Stomach (tissue), 8 donors: ENCODE measurements at regions not wholly inside any gene's neighbourhood (a gene's known extent, or its start where the extent isn't known, plus 50 kb on each side); places are given as distances from the start of the nearest gene placed in this dataset.

Experiments
- DNase-seq, 2 donors: peaks; one replicate each; pipeline versions ENCODE4 v3.0.0 to v3.0.0-alpha.2; 2013 to 2019
- H3K27ac ChIP-seq, 5 donors: fragments of 200-600 bp in 4 of 5; sonication (generic) in 4 of 5; one replicate each; pipeline ENCODE4 v1.5.1; 2013 to 2019; ENCODE audit warnings: mild to moderate bottlenecking in 1 of 5, moderate library complexity in 1 of 5
- H3K27me3 ChIP-seq, 3 donors: fragments of 200-600 bp; sonication (generic); one replicate each; pipeline ENCODE4 v1.5.1; 2017 to 2019; ENCODE audit warnings: mixed run types in 1 of 3
- H3K36me3 ChIP-seq, 4 donors: fragments of 200-600 bp; sonication (generic); 1 replicate in 3 of 4; 2 replicates in 1 of 4; pipeline ENCODE4 v1.5.1; 2016 to 2019
- H3K4me1 ChIP-seq, 4 donors: fragments of 200-600 bp; sonication (generic); one replicate each; pipeline ENCODE4 v1.5.1; 2016 to 2019
- H3K4me3 ChIP-seq, 4 donors: fragments of 200-600 bp; sonication (generic) in 3 of 4; one replicate each; pipeline ENCODE4 v1.5.1; 2016 to 2019; ENCODE audit warnings: mild to moderate bottlenecking in 1 of 4
- H3K9me3 ChIP-seq, 4 donors: fragments of 200-600 bp; sonication (generic); one replicate each; pipeline ENCODE4 v1.5.1; 2016 to 2019
- EP300 ChIP-seq: sonication (generic); formaldehyde crosslinking; IDR thresholded peaks from one replicate; pipeline ENCODE4 v1.6.1; 2017; ENCODE audit warnings: antibody characterized with exemption
- POLR2A ChIP-seq, 4 donors: fragments of 450-650 bp; IDR thresholded peaks; one replicate each; pipeline ENCODE4 v1.6.1; 2016; ENCODE audit warnings: antibody characterized with exemption in 4 of 4, control low read depth in 2 of 4, mild to moderate bottlenecking in 1 of 4, moderate library complexity in 1 of 4
- POLR2AphosphoS5 ChIP-seq, 3 donors: sonication (generic); formaldehyde crosslinking; IDR thresholded peaks; one replicate each; pipeline ENCODE4 v1.6.1; 2016; ENCODE audit warnings: antibody characterized with exemption in 3 of 3
- WGBS, 5 donors: extraction: QIAGEN DNeasy Blood & Tissue Kit in 3 of 5; methylation state at CpG; one replicate each; pipeline versions ENCODE4 v1.1.5 to v1.1.7; 2013 to 2018; 5-methylcytosine and 5-hydroxymethylcytosine counted together
- intact Hi-C: fragments of 100-400 bp; cut with DNase I; formaldehyde crosslinking; loops from one replicate; pipeline ENCODE4 v1.15.1; 2023; ENCODE audit warnings: low total_unique reads
- TF ChIP-seq, protein P1 (sequence below), 7 experiments: fragments of 450-650 bp in 4 of 7; fragments of 200-600 bp in 3 of 7; sonication (generic) in 3 of 7; IDR thresholded peaks; one replicate each; pipeline ENCODE4 v1.5.1; 2016 to 2019; ENCODE audit warnings: antibody characterized with exemption in 7 of 7, control low read depth in 2 of 7, mild to moderate bottlenecking in 1 of 7
- donor health status: healthy with polysubstance abuse.
- donor health status: Bipolar disorder and iron deficiency.
- donor health status: healthy.

DNA sequence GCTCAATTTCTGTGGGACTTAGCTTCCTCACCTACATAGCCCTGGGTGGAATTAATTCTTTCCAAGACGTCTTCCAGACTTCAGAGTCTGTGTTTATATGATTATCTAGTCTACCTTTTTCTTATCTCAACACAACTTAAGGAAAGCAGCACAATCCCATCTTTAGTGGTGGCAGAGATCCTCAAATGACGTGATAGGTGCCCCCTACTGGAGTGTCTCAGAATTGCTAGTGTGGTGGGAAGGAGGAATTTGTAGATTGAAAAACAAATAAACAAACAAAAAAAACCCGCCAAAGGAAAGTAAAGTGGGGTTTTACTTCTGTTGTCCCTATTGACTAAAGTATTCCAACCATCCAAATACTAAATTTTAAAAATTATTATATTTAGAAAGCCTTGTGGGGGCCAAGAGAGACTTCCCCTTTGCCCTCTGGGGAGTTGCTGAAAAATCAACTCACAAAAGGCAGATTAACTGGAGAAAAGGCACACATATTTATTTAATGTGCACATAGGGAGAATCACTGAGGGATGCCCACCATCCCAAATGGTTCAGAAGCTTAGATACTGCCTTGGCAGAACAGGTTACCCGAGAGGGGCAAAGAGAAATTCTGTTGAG is 283.3 kb downstream of the TMEM167A start:
- intact Hi-C loops = no loop called here
- 33 to 60% (median 42%) methylated on average over 4 of the region's 4 CpGs for WGBS, 5 donors
- Histone ChIP-seq H3K27ac (no peak overlapping the region), H3K4me1 (no peaks in the 10 kb centered on the region), H3K36me3 (no peaks in the 10 kb centered on the region), H3K4me3 (no peak overlapping the region), H3K27me3 (no peaks in the 10 kb centered on the region), H3K9me3 (peaks cover 0 to 9% (median 0%) of the 10 kb centered on the region in 4 donors)
- TF ChIP-seq EP300 (no peak), POLR2A (IDR thresholded peaks at IDR 0.05) (no peak), POLR2AphosphoS5 (IDR thresholded peaks at IDR 0.05) (no peak)
- TF ChIP-seq, protein P1, sequence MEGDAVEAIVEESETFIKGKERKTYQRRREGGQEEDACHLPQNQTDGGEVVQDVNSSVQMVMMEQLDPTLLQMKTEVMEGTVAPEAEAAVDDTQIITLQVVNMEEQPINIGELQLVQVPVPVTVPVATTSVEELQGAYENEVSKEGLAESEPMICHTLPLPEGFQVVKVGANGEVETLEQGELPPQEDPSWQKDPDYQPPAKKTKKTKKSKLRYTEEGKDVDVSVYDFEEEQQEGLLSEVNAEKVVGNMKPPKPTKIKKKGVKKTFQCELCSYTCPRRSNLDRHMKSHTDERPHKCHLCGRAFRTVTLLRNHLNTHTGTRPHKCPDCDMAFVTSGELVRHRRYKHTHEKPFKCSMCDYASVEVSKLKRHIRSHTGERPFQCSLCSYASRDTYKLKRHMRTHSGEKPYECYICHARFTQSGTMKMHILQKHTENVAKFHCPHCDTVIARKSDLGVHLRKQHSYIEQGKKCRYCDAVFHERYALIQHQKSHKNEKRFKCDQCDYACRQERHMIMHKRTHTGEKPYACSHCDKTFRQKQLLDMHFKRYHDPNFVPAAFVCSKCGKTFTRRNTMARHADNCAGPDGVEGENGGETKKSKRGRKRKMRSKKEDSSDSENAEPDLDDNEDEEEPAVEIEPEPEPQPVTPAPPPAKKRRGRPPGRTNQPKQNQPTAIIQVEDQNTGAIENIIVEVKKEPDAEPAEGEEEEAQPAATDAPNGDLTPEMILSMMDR (IDR thresholded peaks at IDR 0.05) = peak in 5 of 7 experiments; percentile 14 to 60 (median 53)
- peak in 1 of 2 donors; percentile 29 for DNase-seq

DNA sequence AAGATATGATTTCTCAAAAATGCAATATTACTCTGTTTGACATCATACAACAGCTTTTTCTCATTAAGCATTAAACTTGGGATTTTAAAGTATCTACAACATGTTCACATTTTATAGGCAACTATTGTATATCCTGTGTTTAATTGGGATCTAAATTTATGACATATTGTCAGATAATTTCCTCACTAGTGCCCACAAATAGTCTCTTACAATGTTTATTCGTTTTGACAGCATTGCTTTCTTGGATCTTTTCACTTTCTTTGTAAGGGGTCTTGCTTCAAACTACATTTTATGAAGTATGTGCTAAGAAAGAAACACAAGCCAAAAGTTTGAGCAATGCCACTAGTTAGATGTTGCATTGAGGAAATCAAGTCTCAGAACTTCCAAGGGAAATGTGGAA is 285.1 kb downstream of the TMEM167A start:
- Histone ChIP-seq H3K9me3 (peaks cover 0 to 9% (median 0%) of the 10 kb centered on the region in 4 donors), H3K27ac (no peak overlapping the region), H3K4me1 (no peaks in the 10 kb centered on the region), H3K27me3 (no peaks in the 10 kb centered on the region), H3K4me3 (no peak overlapping the region), H3K36me3 (no peaks in the 10 kb centered on the region)
- intact Hi-C loops = no loop called here
- no peak for TF ChIP-seq POLR2A (IDR thresholded peaks at IDR 0.05)
- no peak for TF ChIP-seq EP300
- TF ChIP-seq, protein P1 (IDR thresholded peaks at IDR 0.05) = no peak
- no peak for TF ChIP-seq POLR2AphosphoS5 (IDR thresholded peaks at IDR 0.05)
- WGBS, 5 donors = 58 to 71% (median 67%) methylated on average over 1 of the region's 1 CpG
- no peak for DNase-seq

DNA sequence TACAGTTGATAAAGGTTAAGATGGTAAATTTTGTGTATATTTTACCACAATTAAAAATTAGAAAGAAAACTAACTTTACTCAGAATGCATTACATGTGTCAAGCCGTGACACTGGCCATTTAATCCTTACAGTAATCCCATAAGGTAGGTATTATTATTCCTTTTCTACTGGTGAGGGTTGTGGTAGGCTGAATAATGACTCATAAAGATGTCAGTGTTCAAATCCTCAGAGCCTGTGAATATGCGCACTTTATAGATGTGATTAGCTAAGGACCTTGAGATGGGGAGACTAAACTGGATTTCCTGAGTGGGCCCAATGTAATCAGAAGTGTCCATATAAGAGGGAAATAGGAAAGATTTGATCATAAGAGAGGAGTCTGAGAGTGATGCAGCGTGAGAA is 288.1 kb downstream of the TMEM167A start:
- Histone ChIP-seq H3K4me3 (no peak overlapping the region), H3K9me3 (peaks cover 0 to 9% (median 0%) of the 10 kb centered on the region in 4 donors), H3K36me3 (no peaks in the 10 kb centered on the region), H3K27me3 (no peaks in the 10 kb centered on the region), H3K27ac (no peak overlapping the region), H3K4me1 (peaks cover 0 to 3% (median 0%) of the 10 kb centered on the region in 4 donors)
- TF ChIP-seq POLR2AphosphoS5 (IDR thresholded peaks at IDR 0.05) (no peak), EP300 (no peak), POLR2A (IDR thresholded peaks at IDR 0.05) (no peak)
- TF ChIP-seq, protein P1 (IDR thresholded peaks at IDR 0.05) = no peak
- DNase-seq = no peak
- intact Hi-C loops = no loop called here
- WGBS, 5 donors = 85 to 90% (median 88%) methylated on average over 3 of the region's 3 CpGs

DNA sequence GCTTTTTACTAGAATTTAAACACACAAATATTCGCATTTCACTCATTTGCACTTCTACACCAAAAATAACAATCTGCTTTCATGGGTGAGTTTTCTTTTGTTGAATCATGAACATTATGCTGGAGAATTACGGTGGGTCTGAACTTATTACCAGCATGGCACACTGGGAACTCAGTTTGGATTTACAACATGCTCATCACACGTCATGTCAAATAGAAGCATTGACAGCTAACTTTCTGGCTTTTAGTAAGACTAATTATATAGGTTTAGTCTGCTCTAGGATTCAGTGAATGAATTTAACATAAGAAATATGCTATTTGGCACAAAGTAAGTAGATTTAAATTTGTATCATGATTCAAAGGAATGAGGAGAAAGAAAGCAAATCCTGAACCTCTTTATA is 290.4 kb downstream of the TMEM167A start:
- Histone ChIP-seq H3K27ac (no peak overlapping the region), H3K4me1 (peaks cover 0 to 3% (median 0%) of the 10 kb centered on the region in 4 donors), H3K27me3 (no peaks in the 10 kb centered on the region), H3K36me3 (no peaks in the 10 kb centered on the region), H3K9me3 (peaks cover 0 to 9% (median 0%) of the 10 kb centered on the region in 4 donors), H3K4me3 (no peak overlapping the region)
- 85 to 91% (median 90%) methylated on average over 3 of the region's 3 CpGs for WGBS, 5 donors
- DNase-seq = no peak
- TF ChIP-seq, protein P1 (IDR thresholded peaks at IDR 0.05) = no peak
- no peak for TF ChIP-seq POLR2AphosphoS5 (IDR thresholded peaks at IDR 0.05)
- no peak for TF ChIP-seq POLR2A (IDR thresholded peaks at IDR 0.05)
- no peak for TF ChIP-seq EP300
- intact Hi-C loops = no loop called here
